ENCODE measurements at regions not wholly inside any gene's neighbourhood (a gene's known extent, or its start where the extent isn't known, plus 50 kb on each side); places are given as distances from the start of the nearest gene placed in this dataset.

GRCh38 chr3:82736696-82737277 lies 975.3 kb upstream of the GBE1 start:
- TF ChIP-seq, protein P1, sequence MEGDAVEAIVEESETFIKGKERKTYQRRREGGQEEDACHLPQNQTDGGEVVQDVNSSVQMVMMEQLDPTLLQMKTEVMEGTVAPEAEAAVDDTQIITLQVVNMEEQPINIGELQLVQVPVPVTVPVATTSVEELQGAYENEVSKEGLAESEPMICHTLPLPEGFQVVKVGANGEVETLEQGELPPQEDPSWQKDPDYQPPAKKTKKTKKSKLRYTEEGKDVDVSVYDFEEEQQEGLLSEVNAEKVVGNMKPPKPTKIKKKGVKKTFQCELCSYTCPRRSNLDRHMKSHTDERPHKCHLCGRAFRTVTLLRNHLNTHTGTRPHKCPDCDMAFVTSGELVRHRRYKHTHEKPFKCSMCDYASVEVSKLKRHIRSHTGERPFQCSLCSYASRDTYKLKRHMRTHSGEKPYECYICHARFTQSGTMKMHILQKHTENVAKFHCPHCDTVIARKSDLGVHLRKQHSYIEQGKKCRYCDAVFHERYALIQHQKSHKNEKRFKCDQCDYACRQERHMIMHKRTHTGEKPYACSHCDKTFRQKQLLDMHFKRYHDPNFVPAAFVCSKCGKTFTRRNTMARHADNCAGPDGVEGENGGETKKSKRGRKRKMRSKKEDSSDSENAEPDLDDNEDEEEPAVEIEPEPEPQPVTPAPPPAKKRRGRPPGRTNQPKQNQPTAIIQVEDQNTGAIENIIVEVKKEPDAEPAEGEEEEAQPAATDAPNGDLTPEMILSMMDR (conservative IDR thresholded peaks at IDR 0.05; ENCODE audit: low read depth in 2 of 2): no peak
- TF ChIP-seq JUNB (IDR thresholded peaks at IDR 0.05; ENCODE audit: unreplicated experiment): no peak
- TF ChIP-seq POLR2AphosphoS5 (IDR thresholded peaks at IDR 0.05; ENCODE audit: low read depth): no peak
- no peak for TF ChIP-seq CREB1 (CRISPR knock-in tag; IDR thresholded peaks at IDR 0.05; ENCODE audit: low read depth)
- TF ChIP-seq, protein P2, sequence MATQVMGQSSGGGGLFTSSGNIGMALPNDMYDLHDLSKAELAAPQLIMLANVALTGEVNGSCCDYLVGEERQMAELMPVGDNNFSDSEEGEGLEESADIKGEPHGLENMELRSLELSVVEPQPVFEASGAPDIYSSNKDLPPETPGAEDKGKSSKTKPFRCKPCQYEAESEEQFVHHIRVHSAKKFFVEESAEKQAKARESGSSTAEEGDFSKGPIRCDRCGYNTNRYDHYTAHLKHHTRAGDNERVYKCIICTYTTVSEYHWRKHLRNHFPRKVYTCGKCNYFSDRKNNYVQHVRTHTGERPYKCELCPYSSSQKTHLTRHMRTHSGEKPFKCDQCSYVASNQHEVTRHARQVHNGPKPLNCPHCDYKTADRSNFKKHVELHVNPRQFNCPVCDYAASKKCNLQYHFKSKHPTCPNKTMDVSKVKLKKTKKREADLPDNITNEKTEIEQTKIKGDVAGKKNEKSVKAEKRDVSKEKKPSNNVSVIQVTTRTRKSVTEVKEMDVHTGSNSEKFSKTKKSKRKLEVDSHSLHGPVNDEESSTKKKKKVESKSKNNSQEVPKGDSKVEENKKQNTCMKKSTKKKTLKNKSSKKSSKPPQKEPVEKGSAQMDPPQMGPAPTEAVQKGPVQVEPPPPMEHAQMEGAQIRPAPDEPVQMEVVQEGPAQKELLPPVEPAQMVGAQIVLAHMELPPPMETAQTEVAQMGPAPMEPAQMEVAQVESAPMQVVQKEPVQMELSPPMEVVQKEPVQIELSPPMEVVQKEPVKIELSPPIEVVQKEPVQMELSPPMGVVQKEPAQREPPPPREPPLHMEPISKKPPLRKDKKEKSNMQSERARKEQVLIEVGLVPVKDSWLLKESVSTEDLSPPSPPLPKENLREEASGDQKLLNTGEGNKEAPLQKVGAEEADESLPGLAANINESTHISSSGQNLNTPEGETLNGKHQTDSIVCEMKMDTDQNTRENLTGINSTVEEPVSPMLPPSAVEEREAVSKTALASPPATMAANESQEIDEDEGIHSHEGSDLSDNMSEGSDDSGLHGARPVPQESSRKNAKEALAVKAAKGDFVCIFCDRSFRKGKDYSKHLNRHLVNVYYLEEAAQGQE (IDR thresholded peaks at IDR 0.05; ENCODE audit: unreplicated experiment): no peak
- TF ChIP-seq EZH2phosphoT487 (IDR thresholded peaks at IDR 0.05; ENCODE audit: unreplicated experiment): no peak
- TF ChIP-seq STAT1 (IDR thresholded peaks at IDR 0.05; ENCODE audit: unreplicated experiment): no peak
